B cell (primary cell): ENCODE measurements at regions not wholly inside any gene's neighbourhood (a gene's known extent, or its start where the extent isn't known, plus 50 kb on each side); places are given as distances from the start of the nearest gene placed in this dataset.

Source experiments
- ATAC-seq: fragments of 200-7000 bp; cut with Tn5 transposase; one replicate; pipeline ENCODE4 v1.10.0; 2021; ENCODE audit warnings: low read depth, mild to moderate bottlenecking, moderate number of reproducible peaks, moderate library complexity
- CTCF ChIA-PET: fragments of 350-600 bp; sonication (Branson Sonifier 250); formaldehyde crosslinking; loops from one replicate; lab custom pipeline; 2021; ENCODE audit warnings: antibody characterized with exemption, inconsistent platforms; lab: Charles Lee
- POLR2A ChIA-PET: fragments of 350-600 bp; sonication (Branson Sonifier 250); formaldehyde crosslinking; loops from one replicate; lab custom pipeline; 2021; ENCODE audit warnings: antibody characterized with exemption; lab: Charles Lee
- DNase-seq: peaks from one replicate; pipeline ENCODE4 v3.0.0; 2013
- H2AFZ ChIP-seq: 2 replicates; pipeline ENCODE4 v1.6.1; 2012; ENCODE audit warnings: mild to moderate bottlenecking, low read depth, low read length; ENCODE audit not compliant: insufficient read depth, poor library complexity, severe bottlenecking
- H3K27ac ChIP-seq, 2 donors: 1 replicate in 1 of 2; 2 replicates in 1 of 2; pipeline ENCODE4 v1.5.1; 2012 to 2013; ENCODE audit warnings: low read length in 2 of 2, mild to moderate bottlenecking in 2 of 2, moderate library complexity in 1 of 2
- H3K27me3 ChIP-seq, 4 experiments: fragments of 200-600 bp in 1 of 4; sonication (generic) in 1 of 4; replicated peaks in 1 of 4; 1 replicate in 2 of 4; 2 replicates in 2 of 4; pipeline versions ENCODE4 v1.6.1 to v1.7.0; 2013 to 2016; ENCODE audit warnings: low read length in 3 of 4, mild to moderate bottlenecking in 2 of 4, mixed read lengths in 1 of 4, moderate library complexity in 1 of 4; ENCODE audit not compliant: insufficient read depth in 4 of 4, control insufficient read depth in 3 of 4; ENCODE audit errors: control extremely low read depth in 1 of 4
- H3K36me3 ChIP-seq, 2 experiments: replicated peaks in 1 of 2; 1 replicate in 1 of 2; 2 replicates in 1 of 2; pipeline versions ENCODE4 v1.6.1 to v1.7.1; 2013; ENCODE audit warnings: low read length in 1 of 2; ENCODE audit not compliant: insufficient read depth in 2 of 2, control insufficient read depth in 1 of 2; ENCODE audit errors: control extremely low read depth in 1 of 2, extremely low read depth in 1 of 2
- H3K4me1 ChIP-seq, 2 donors: fragments of 200-600 bp in 1 of 2; sonication (generic) in 1 of 2; 1 replicate in 1 of 2; 2 replicates in 1 of 2; pipeline versions ENCODE4 v1.5.1 to v1.6.1; 2013 to 2017; ENCODE audit warnings: low read length in 2 of 2; ENCODE audit not compliant: control insufficient read depth in 2 of 2, insufficient read depth in 2 of 2
- H3K4me2 ChIP-seq: replicated peaks from 2 replicates; pipeline ENCODE3; 2012; ENCODE audit warnings: mild to moderate bottlenecking, low read depth, low read length; ENCODE audit not compliant: poor library complexity, severe bottlenecking
- H3K4me3 ChIP-seq, 5 experiments: fragments of 200-600 bp in 1 of 5; sonication (generic) in 1 of 5; 1 replicate in 3 of 5; 2 replicates in 2 of 5; pipeline versions ENCODE4 v1.5.1 to v1.7.0; 2011 to 2016; ENCODE audit warnings: low read length in 4 of 5, mild to moderate bottlenecking in 4 of 5, low read depth in 2 of 5, control low read depth in 1 of 5, moderate library complexity in 1 of 5; ENCODE audit not compliant: insufficient read depth in 1 of 5; ENCODE audit errors: control extremely low read depth in 1 of 5, extremely low read depth in 1 of 5
- H3K79me2 ChIP-seq: fragments of 200-600 bp; sonication (generic); one replicate; pipeline ENCODE4 v1.6.0; 2016; ENCODE audit warnings: low read length; ENCODE audit not compliant: control insufficient read depth, insufficient read depth
- H3K9ac ChIP-seq: fragments of 200-600 bp; sonication (generic); 2 replicates; pipeline ENCODE4 v1.6.1; 2017; ENCODE audit warnings: mild to moderate bottlenecking, low read length, moderate library complexity
- H3K9me3 ChIP-seq, 3 donors: one replicate each; pipeline versions ENCODE4 v1.6.1 to v1.7.1; 2013; ENCODE audit warnings: low read length in 2 of 3; ENCODE audit not compliant: control insufficient read depth in 2 of 3, insufficient read depth in 1 of 3; ENCODE audit errors: control extremely low read depth in 1 of 3
- H4K20me1 ChIP-seq: 2 replicates; pipeline ENCODE4 v1.6.0; 2012; ENCODE audit warnings: mild to moderate bottlenecking, low read length; ENCODE audit not compliant: insufficient read depth, control insufficient read depth, poor library complexity, severe bottlenecking
- H3K27ac Mint-ChIP-seq: one replicate; pipeline ENCODE4 v1.8.0; 2021; ENCODE audit warnings: mixed read lengths
- H3K27me3 Mint-ChIP-seq: one replicate; pipeline ENCODE4 v1.8.0; 2021; ENCODE audit warnings: mixed read lengths
- H3K4me1 Mint-ChIP-seq: one replicate; pipeline ENCODE4 v1.8.0; 2021; ENCODE audit warnings: mixed read lengths
- H3K4me3 Mint-ChIP-seq: one replicate; pipeline ENCODE4 v1.8.0; 2021; ENCODE audit warnings: mixed read lengths
- H3K9me3 Mint-ChIP-seq: one replicate; pipeline ENCODE4 v1.8.0; 2022; ENCODE audit warnings: mixed read lengths; ENCODE audit not compliant: insufficient read depth
- CTCF ChIP-seq: fragments of 200-600 bp; IDR thresholded peaks from one replicate; pipeline ENCODE4 v1.8.0; 2022; ENCODE audit warnings: antibody characterized with exemption, mild to moderate bottlenecking
- EZH2 ChIP-seq: IDR thresholded peaks from 2 replicates; pipeline ENCODE4 v1.6.1; 2012; ENCODE audit warnings: borderline replicate concordance, low read depth, mild to moderate bottlenecking, moderate library complexity, low read length; ENCODE audit not compliant: insufficient read depth, poor library complexity, severe bottlenecking
- WGBS: methylation state at CpG from one replicate; pipeline ENCODE4 v1.1.5; 2013; ENCODE audit warnings: missing lambda C conversion rate; ENCODE audit not compliant: insufficient coverage; 5-methylcytosine and 5-hydroxymethylcytosine counted together
- intact Hi-C: fragments of 100-400 bp; cut with micrococcal nuclease; formaldehyde crosslinking; loops from one replicate; pipeline ENCODE4 v1.10.0; 2022

DNA sequence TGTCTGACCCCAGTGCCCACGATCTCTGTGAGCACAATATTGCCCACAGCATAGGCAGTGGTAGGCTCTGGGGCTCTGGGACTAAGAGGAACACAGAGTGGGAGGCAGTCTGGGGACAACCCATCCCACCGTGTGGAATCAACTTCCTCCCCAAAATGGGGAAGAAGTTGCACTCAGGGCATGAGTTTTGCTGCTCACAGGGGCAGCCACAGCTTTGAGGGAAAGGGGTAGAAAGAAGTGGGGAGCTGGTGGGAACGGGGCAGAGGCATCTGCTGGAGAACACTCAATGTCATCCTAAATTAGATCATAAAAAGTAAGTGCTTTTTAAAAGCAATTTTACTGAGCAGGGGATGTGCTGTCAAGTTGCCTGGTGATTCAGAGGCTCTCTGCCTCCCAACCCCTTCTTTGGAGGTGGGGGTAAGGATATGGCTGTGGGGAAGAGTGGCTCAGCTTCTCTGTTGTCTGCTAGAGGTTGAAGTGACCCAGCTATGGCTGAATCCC, 233.8 kb upstream of the NCAM1 start:
- CTCF ChIA-PET, result no interaction called here
- H2AFZ ChIP-seq, result no peak overlapping the region
- no peaks in the 10 kb centered on the region for H3K27me3 ChIP-seq

GRCh38 chr11:112728288-112728687, 232.9 kb upstream of the NCAM1 start:
- H3K27ac Mint-ChIP-seq, result no peak overlapping the region

More for the DNA sequence above, 233.8 kb upstream of the NCAM1 start:
- Histone ChIP-seq H3K9me3 (peaks cover 0 to 14% (median 0%) of the 10 kb centered on the region in 3 donors), H3K4me3 (no peak overlapping the region), H3K27ac (no peak overlapping the region), H3K4me2 (no peak overlapping the region), H4K20me1 (no peaks in the 10 kb centered on the region), H3K4me1 (no peaks in the 10 kb centered on the region), H3K9ac (no peak overlapping the region), H3K79me2 (no peaks in the 10 kb centered on the region), H3K36me3 (no peaks in the 10 kb centered on the region)
- Mint-ChIP-seq H3K4me3 (no peak overlapping the region), H3K4me1 (no peaks in the 10 kb centered on the region), H3K27me3 (peaks cover 6% of the 10 kb centered on the region), H3K9me3 (no peaks in the 10 kb centered on the region), H3K27ac (no peak overlapping the region)
- ATAC-seq (no peak), DNase-seq (no peak)
- no peak for TF ChIP-seq EZH2
- TF ChIP-seq CTCF, result no peak
- intact Hi-C loops, result no loop called here
- WGBS, result no CpG with 5 or more reads among the region's 3 CpGs
- POLR2A ChIA-PET, result no interaction called here

More at GRCh38 chr11:112728288-112728687, 232.9 kb upstream of the NCAM1 start:
- Mint-ChIP-seq H3K27me3 (peaks cover 3% of the 10 kb centered on the region), H3K4me3 (no peak overlapping the region), H3K9me3 (no peaks in the 10 kb centered on the region), H3K4me1 (no peaks in the 10 kb centered on the region)
- Histone ChIP-seq H3K79me2 (no peaks in the 10 kb centered on the region), H3K27me3 (no peaks in the 10 kb centered on the region), H4K20me1 (no peaks in the 10 kb centered on the region), H3K4me2 (no peak overlapping the region), H3K4me3 (no peak overlapping the region), H3K9ac (no peak overlapping the region), H3K36me3 (no peaks in the 10 kb centered on the region), H3K27ac (no peak overlapping the region), H3K4me1 (no peaks in the 10 kb centered on the region), H2AFZ (no peak overlapping the region), H3K9me3 (peaks cover 0 to 14% (median 0%) of the 10 kb centered on the region in 3 donors)
- no peak for ATAC-seq
- CTCF ChIA-PET, result no interaction called here
- no peak for TF ChIP-seq CTCF
- TF ChIP-seq EZH2, result no peak
- DNase-seq, result no peak
- intact Hi-C loops, result no loop called here
- WGBS, result no CpG with 5 or more reads among the region's 2 CpGs
- POLR2A ChIA-PET, result no interaction called here
